H1 (cell line): ENCODE measurements at regions not wholly inside any gene's neighbourhood (a gene's known extent, or its start where the extent isn't known, plus 50 kb on each side); places are given as distances from the start of the nearest gene placed in this dataset.

Experiments
- CTCF ChIA-PET: fragments of 300-600 bp; sonication (Branson Sonifier 250); formaldehyde crosslinking; loops from one replicate; lab custom pipeline; 2021; ENCODE audit not compliant: partially characterized antibody; lab: Charles Lee
- POLR2A ChIA-PET: fragments of 300-600 bp; sonication (Branson Sonifier 250); formaldehyde crosslinking; loops from one replicate; lab custom pipeline; 2021; ENCODE audit warnings: inconsistent platforms; ENCODE audit not compliant: partially characterized antibody; lab: Charles Lee
- DNase-seq, 2 experiments: peaks; one replicate each; pipeline versions ENCODE4 v3.0.0 to v3.0.0-alpha.2; 2010 to 2022; ENCODE audit warnings: low spot score in 2 of 2, low read depth in 1 of 2, mixed read lengths in 1 of 2
- FAIRE-seq: peaks from 2 replicates; lab custom pipeline; 2011; peaks lifted over from hg19 to GRCh38; lab: Jason Lieb, UNC
- H2AFZ ChIP-seq: 2 replicates; pipeline ENCODE4 v1.8.1; 2012; ENCODE audit warnings: low read length, inconsistent platforms
- H2AK5ac ChIP-seq: 2 replicates; pipeline ENCODE4 v1.6.1; 2013; ENCODE audit warnings: low read depth, low read length
- H2BK120ac ChIP-seq: replicated peaks from 2 replicates; pipeline ENCODE3; 2013; ENCODE audit warnings: low read depth, low read length, inconsistent platforms
- H2BK12ac ChIP-seq: 2 replicates; pipeline ENCODE4 v1.6.1; 2013; ENCODE audit warnings: low read depth, low read length
- H2BK15ac ChIP-seq: 2 replicates; pipeline ENCODE4 v1.6.1; 2013; ENCODE audit warnings: low read length
- H2BK20ac ChIP-seq: 2 replicates; pipeline ENCODE4 v1.6.1; 2013; ENCODE audit warnings: low read length
- H2BK5ac ChIP-seq: 2 replicates; pipeline ENCODE4 v1.6.1; 2013; ENCODE audit warnings: low read depth, low read length
- H3K14ac ChIP-seq: 2 replicates; pipeline ENCODE4 v1.6.1; 2013; ENCODE audit warnings: inconsistent platforms; ENCODE audit not compliant: insufficient read length
- H3K18ac ChIP-seq: 2 replicates; pipeline ENCODE4 v1.6.1; 2013; ENCODE audit warnings: low read length; ENCODE audit errors: extremely low read depth
- H3K23ac ChIP-seq: 2 replicates; pipeline ENCODE4 v1.6.1; 2013; ENCODE audit warnings: inconsistent platforms; ENCODE audit not compliant: insufficient read length
- H3K23me2 ChIP-seq: 2 replicates; pipeline ENCODE4 v1.6.1; 2013; ENCODE audit warnings: low read depth, low read length
- H3K27ac ChIP-seq: 2 replicates; pipeline ENCODE4 v1.6.1; 2011; ENCODE audit warnings: low read depth, low read length, inconsistent platforms
- H3K27me3 ChIP-seq, 4 experiments: replicated peaks in 1 of 4; 1 replicate in 1 of 4; 2 replicates in 3 of 4; pipeline versions ENCODE4 v1.6.1 to v1.8.1; 2011 to 2013; ENCODE audit warnings: low read length in 3 of 4, mild to moderate bottlenecking in 3 of 4, inconsistent platforms in 2 of 4, mixed read lengths in 2 of 4, moderate library complexity in 1 of 4; ENCODE audit not compliant: control insufficient read depth in 3 of 4, insufficient read depth in 3 of 4; ENCODE audit errors: extremely low read depth in 1 of 4
- H3K36me3 ChIP-seq, 4 experiments: 2 replicates each; pipeline versions ENCODE4 v1.6.1 to v1.8.1; 2011 to 2013; ENCODE audit warnings: mild to moderate bottlenecking in 4 of 4, low read length in 3 of 4, moderate library complexity in 2 of 4, control low read depth in 1 of 4, inconsistent platforms in 1 of 4; ENCODE audit not compliant: insufficient read depth in 4 of 4, control insufficient read depth in 2 of 4
- H3K4ac ChIP-seq: replicated peaks from 2 replicates; pipeline ENCODE3; 2013; ENCODE audit warnings: low read length, low read depth, mixed read lengths, inconsistent platforms; ENCODE audit not compliant: insufficient read length
- H3K4me1 ChIP-seq, 4 experiments: replicated peaks in 1 of 4; 1 replicate in 1 of 4; 2 replicates in 3 of 4; pipeline versions ENCODE4 v1.6.1 to v1.8.1; 2011 to 2013; ENCODE audit warnings: low read length in 3 of 4, inconsistent platforms in 2 of 4, mixed read lengths in 1 of 4; ENCODE audit not compliant: insufficient read depth in 4 of 4, control insufficient read depth in 3 of 4
- H3K4me2 ChIP-seq, 2 experiments: 2 replicates each; pipeline versions ENCODE4 v1.6.1 to v1.8.1; 2011 to 2013; ENCODE audit warnings: low read depth in 2 of 2, low read length in 2 of 2, control low read depth in 1 of 2, inconsistent platforms in 1 of 2, mild to moderate bottlenecking in 1 of 2; ENCODE audit not compliant: insufficient read depth in 1 of 2
- H3K4me3 ChIP-seq, 4 experiments: fragments of 200-600, 300-600 bp in 1 of 4; sonication (generic), shearing (Covaris generic), sonication (Bioruptor Twin) in 1 of 4; 2 replicates each; pipeline versions ENCODE4 v1.5.1 to v1.8.1; 2011 to 2016; ENCODE audit warnings: low read length in 4 of 4, low read depth in 3 of 4, control low read depth in 2 of 4, inconsistent platforms in 2 of 4, mild to moderate bottlenecking in 2 of 4, mixed read lengths in 1 of 4, moderate library complexity in 1 of 4; ENCODE audit not compliant: insufficient read depth in 2 of 4; ENCODE audit errors: extremely low read depth in 1 of 4
- H3K56ac ChIP-seq: replicated peaks from 2 replicates; pipeline ENCODE3; 2013; ENCODE audit warnings: low read depth, mild to moderate bottlenecking, mixed read lengths, low read length, inconsistent platforms; ENCODE audit not compliant: insufficient read length
- H3K79me1 ChIP-seq: 2 replicates; pipeline ENCODE4 v1.6.1; 2013; ENCODE audit warnings: low read depth, low read length, control low read depth
- H3K79me2 ChIP-seq, 2 experiments: 2 replicates each; pipeline versions ENCODE4 v1.6.1 to v1.8.1; 2012 to 2013; ENCODE audit warnings: low read length in 2 of 2, mild to moderate bottlenecking in 2 of 2, inconsistent platforms in 1 of 2; ENCODE audit not compliant: insufficient read depth in 2 of 2, control insufficient read depth in 1 of 2
- H3K9ac ChIP-seq, 4 experiments: replicated peaks in 1 of 4; 1 replicate in 1 of 4; 2 replicates in 3 of 4; pipeline versions ENCODE4 v1.6.1 to v1.8.1; 2011 to 2013; ENCODE audit warnings: low read depth in 3 of 4, low read length in 3 of 4, control low read depth in 2 of 4, mild to moderate bottlenecking in 2 of 4, moderate library complexity in 2 of 4, inconsistent platforms in 1 of 4; ENCODE audit errors: extremely low read depth in 1 of 4
- H3K9me3 ChIP-seq, 2 experiments: 2 replicates each; pipeline versions ENCODE4 v1.6.1 to v1.8.1; 2012 to 2013; ENCODE audit warnings: mild to moderate bottlenecking in 2 of 2, moderate library complexity in 2 of 2, control low read depth in 1 of 2, inconsistent platforms in 1 of 2, low read depth in 1 of 2, low read length in 1 of 2, mixed read lengths in 1 of 2; ENCODE audit not compliant: insufficient read depth in 2 of 2
- H4K20me1 ChIP-seq, 2 experiments: replicated peaks in 1 of 2; 2 replicates each; pipeline versions ENCODE3 to v1.8.1; 2011 to 2013; ENCODE audit warnings: inconsistent platforms in 2 of 2, low read length in 2 of 2, mild to moderate bottlenecking in 1 of 2; ENCODE audit not compliant: insufficient read depth in 2 of 2, control insufficient read depth in 1 of 2
- H4K5ac ChIP-seq: 2 replicates; pipeline ENCODE4 v1.6.1; 2013; ENCODE audit warnings: low read length, low read depth, mixed read lengths, inconsistent platforms; ENCODE audit not compliant: insufficient read length
- H4K8ac ChIP-seq: 2 replicates; pipeline ENCODE4 v1.8.0; 2013; ENCODE audit warnings: mild to moderate bottlenecking, moderate library complexity, low read length, inconsistent platforms; ENCODE audit not compliant: insufficient read depth; ENCODE audit errors: extremely low read depth
- H4K91ac ChIP-seq: replicated peaks from 2 replicates; pipeline ENCODE3; 2013; ENCODE audit warnings: low read length, mixed read lengths, inconsistent platforms; ENCODE audit not compliant: insufficient read length
- E2F6 ChIP-seq: IDR thresholded peaks from 2 replicates; pipeline ENCODE4 v1.6.1; 2012; ENCODE audit warnings: inconsistent platforms
- GTF2F1 ChIP-seq: IDR thresholded peaks from 2 replicates; pipeline ENCODE4 v1.6.1; 2012; ENCODE audit warnings: low read depth, low read length, improper control_type of control experiment, borderline replicate concordance
- KDM1A ChIP-seq: fragments of 200-600, 300-600 bp; sonication (generic); IDR thresholded peaks from 2 replicates; pipeline ENCODE4 v1.7.1; 2016; ENCODE audit warnings: mild to moderate bottlenecking, low read length, borderline replicate concordance
- MAFK ChIP-seq: IDR thresholded peaks from 2 replicates; pipeline ENCODE4 v1.6.1; 2012; ENCODE audit warnings: low read depth, mild to moderate bottlenecking, improper control_type of control experiment, low read length
- SAP30 ChIP-seq: fragments of 300-600 bp; sonication (generic); IDR thresholded peaks from 2 replicates; pipeline ENCODE4 v1.7.1; 2012; ENCODE audit warnings: low read length, moderate library complexity, mild to moderate bottlenecking, inconsistent platforms; ENCODE audit not compliant: insufficient read depth, insufficient replicate concordance
- TEAD4 ChIP-seq: IDR thresholded peaks from 2 replicates; pipeline ENCODE4 v1.6.1; 2012; ENCODE audit warnings: low read depth, low read length, inconsistent platforms, mixed read lengths
- WGBS, 2 experiments: shearing (Covaris generic) in 1 of 2; methylation state at CpG; one replicate each; pipeline versions ENCODE4 v1.1.6 to v1.1.7; 2013 to 2015; ENCODE audit warnings: low lambda C conversion rate in 2 of 2, mixed read lengths in 2 of 2, inconsistent platforms in 1 of 2, low coverage in 1 of 2, missing lambda C conversion rate in 1 of 2; ENCODE audit not compliant: insufficient replicate concordance in 2 of 2, insufficient coverage in 1 of 2, insufficient read length in 1 of 2; ENCODE audit errors: extremely low coverage in 1 of 2, missing lambda C conversion rate in 1 of 2; 5-methylcytosine and 5-hydroxymethylcytosine counted together
- TF ChIP-seq, protein P1 (sequence below), 3 experiments: IDR thresholded peaks; 1 replicate in 2 of 3; 2 replicates in 1 of 3; pipeline versions ENCODE4 v1.5.1 to v1.6.1; 2011; ENCODE audit warnings: low read length in 3 of 3, mild to moderate bottlenecking in 3 of 3, inconsistent platforms in 2 of 3, low read depth in 1 of 3, moderate library complexity in 1 of 3; ENCODE audit not compliant: insufficient read depth in 1 of 3; ENCODE audit errors: control extremely low read depth in 1 of 3

- H3K79me1 ChIP-seq: no peaks in the 10 kb centered on the region
- FAIRE-seq (no peak), DNase-seq (no peak)
- no peak overlapping the region for H2BK20ac ChIP-seq
- H2BK15ac ChIP-seq: no peak overlapping the region
- WGBS, 2 experiments: 94% methylated on average over 4 of the region's 4 CpGs; no CpG with 5 or more reads in 1 of the 2 experiments
- no peak overlapping the region for H3K23ac ChIP-seq
- no peaks in the 10 kb centered on the region for H3K79me2 ChIP-seq
- H2BK12ac ChIP-seq: no peak overlapping the region
- TF ChIP-seq GTF2F1: no peak
- TF ChIP-seq E2F6: no peak
- TF ChIP-seq, protein P1, sequence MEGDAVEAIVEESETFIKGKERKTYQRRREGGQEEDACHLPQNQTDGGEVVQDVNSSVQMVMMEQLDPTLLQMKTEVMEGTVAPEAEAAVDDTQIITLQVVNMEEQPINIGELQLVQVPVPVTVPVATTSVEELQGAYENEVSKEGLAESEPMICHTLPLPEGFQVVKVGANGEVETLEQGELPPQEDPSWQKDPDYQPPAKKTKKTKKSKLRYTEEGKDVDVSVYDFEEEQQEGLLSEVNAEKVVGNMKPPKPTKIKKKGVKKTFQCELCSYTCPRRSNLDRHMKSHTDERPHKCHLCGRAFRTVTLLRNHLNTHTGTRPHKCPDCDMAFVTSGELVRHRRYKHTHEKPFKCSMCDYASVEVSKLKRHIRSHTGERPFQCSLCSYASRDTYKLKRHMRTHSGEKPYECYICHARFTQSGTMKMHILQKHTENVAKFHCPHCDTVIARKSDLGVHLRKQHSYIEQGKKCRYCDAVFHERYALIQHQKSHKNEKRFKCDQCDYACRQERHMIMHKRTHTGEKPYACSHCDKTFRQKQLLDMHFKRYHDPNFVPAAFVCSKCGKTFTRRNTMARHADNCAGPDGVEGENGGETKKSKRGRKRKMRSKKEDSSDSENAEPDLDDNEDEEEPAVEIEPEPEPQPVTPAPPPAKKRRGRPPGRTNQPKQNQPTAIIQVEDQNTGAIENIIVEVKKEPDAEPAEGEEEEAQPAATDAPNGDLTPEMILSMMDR (IDR thresholded peaks at IDR 0.05; ENCODE audit: control extremely low read depth in 1 of 3, insufficient read depth in 1 of 3, low read depth in 1 of 3, low read length in 3 of 3): no peak
- TF ChIP-seq KDM1A: no peak
- no peak for TF ChIP-seq SAP30
- TF ChIP-seq TEAD4: no peak
- peak; percentile 69; the same call in 1 of the 2 replicates for TF ChIP-seq MAFK
- H3K4me2 ChIP-seq: no peak overlapping the region
- no peaks in the 10 kb centered on the region for H3K4me1 ChIP-seq
- no peak overlapping the region for H2AFZ ChIP-seq
- H4K91ac ChIP-seq: no peak overlapping the region
- no peak overlapping the region for H4K8ac ChIP-seq
- H4K5ac ChIP-seq: no peak overlapping the region
- ChIA-PET CTCF (interaction anchor here (1.6 kb wide), 1 partner anchor 528 kb away, joined by 4 read pairs; no protein-coding TSS in a partner anchor), POLR2A (no interaction called here)
- no peak overlapping the region for H2BK5ac ChIP-seq
- H3K4me3 ChIP-seq: no peak overlapping the region
- H3K36me3 ChIP-seq: no peaks in the 10 kb centered on the region
- no peak overlapping the region for H3K9ac ChIP-seq
- no peak overlapping the region for H3K4ac ChIP-seq
- H3K56ac ChIP-seq: no peak overlapping the region
- no peaks in the 10 kb centered on the region for H3K9me3 ChIP-seq
- H2AK5ac ChIP-seq: no peak overlapping the region
- H3K18ac ChIP-seq: no peak overlapping the region
- H3K27me3 ChIP-seq: no peaks in the 10 kb centered on the region
- H3K23me2 ChIP-seq: no peaks in the 10 kb centered on the region
- H4K20me1 ChIP-seq: no peaks in the 10 kb centered on the region
- H3K14ac ChIP-seq: no peak overlapping the region
- no peak overlapping the region for H3K27ac ChIP-seq
- H2BK120ac ChIP-seq: no peak overlapping the region
Observed at GRCh38 chr1:198893763-198894444, 255.1 kb downstream of the PTPRC start.
